Cardiac fibroblast (primary cell): ENCODE measurements at regions not wholly inside any gene's neighbourhood (a gene's known extent, or its start where the extent isn't known, plus 50 kb on each side); places are given as distances from the start of the nearest gene placed in this dataset.

Experiments
- DNase-seq, 2 donors: peaks; one replicate each; pipeline versions ENCODE4 v3.0.0 to v3.0.0-alpha.2; 2010; ENCODE audit warnings: low read depth in 2 of 2
- H3K4me3 ChIP-seq, 2 donors: replicated peaks in 1 of 2; 1 replicate in 1 of 2; 2 replicates in 1 of 2; pipeline ENCODE4 v1.5.1; 2011; ENCODE audit warnings: low read depth in 2 of 2, low read length in 2 of 2, mild to moderate bottlenecking in 2 of 2, moderate library complexity in 1 of 2
- TF ChIP-seq, protein P1 (sequence below): IDR thresholded peaks from one replicate; pipeline ENCODE4 v1.5.1; 2011; ENCODE audit warnings: low read depth, mild to moderate bottlenecking, low read length, inconsistent platforms

- H3K4me3 ChIP-seq: no peak overlapping the region
- DNase-seq: no peak
- TF ChIP-seq, protein P1, sequence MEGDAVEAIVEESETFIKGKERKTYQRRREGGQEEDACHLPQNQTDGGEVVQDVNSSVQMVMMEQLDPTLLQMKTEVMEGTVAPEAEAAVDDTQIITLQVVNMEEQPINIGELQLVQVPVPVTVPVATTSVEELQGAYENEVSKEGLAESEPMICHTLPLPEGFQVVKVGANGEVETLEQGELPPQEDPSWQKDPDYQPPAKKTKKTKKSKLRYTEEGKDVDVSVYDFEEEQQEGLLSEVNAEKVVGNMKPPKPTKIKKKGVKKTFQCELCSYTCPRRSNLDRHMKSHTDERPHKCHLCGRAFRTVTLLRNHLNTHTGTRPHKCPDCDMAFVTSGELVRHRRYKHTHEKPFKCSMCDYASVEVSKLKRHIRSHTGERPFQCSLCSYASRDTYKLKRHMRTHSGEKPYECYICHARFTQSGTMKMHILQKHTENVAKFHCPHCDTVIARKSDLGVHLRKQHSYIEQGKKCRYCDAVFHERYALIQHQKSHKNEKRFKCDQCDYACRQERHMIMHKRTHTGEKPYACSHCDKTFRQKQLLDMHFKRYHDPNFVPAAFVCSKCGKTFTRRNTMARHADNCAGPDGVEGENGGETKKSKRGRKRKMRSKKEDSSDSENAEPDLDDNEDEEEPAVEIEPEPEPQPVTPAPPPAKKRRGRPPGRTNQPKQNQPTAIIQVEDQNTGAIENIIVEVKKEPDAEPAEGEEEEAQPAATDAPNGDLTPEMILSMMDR: no peak
Measured at GRCh38 chr22:26892166-26893041, 235.0 kb downstream of the MIAT start.

DNA sequence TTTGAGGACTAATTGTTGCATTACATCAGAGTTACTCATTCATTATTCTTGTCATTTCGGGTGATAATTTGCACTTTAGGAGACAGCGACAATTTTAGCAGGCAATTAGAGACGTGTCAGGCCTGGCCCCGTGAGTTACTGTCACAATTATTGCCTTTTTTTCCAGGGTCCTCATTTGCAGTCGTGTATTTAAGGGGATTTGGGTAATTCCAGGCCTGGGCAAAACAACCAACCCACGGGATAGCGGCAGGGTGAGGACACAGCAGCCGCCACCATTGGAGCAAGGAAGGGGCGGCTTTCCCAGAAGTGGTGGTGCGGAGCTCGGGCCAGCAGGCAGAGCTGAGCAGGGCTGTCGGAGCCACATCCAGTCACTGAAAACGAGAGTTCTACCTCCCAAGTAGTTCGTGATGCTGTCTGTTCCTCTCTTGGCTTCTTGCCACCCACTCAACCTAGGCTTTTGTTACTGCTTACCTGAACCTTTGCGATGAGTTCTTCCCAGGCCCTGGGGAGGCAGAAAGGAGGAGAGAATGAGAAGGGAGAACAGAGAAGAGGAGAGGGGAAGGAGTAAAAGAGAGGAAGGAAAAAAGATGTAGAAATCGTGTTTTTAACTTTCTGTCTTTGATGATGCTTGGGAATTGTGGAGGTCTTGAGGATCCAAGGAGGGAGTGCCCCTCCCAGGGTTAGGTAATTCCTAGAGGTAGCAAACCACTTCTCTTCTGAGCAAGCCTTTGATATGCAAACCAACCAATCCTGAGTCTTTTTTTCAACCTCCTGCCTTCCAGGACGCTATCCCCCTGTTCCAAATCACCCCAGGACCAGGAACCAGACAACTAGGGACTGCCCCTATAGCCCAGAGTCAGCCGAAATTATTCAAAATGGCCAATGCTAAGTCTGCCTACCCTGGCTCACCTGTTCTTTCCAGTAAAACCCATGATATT lies 236.1 kb downstream of the MIAT start:
- no peak for DNase-seq
- no peak overlapping the region for H3K4me3 ChIP-seq
- TF ChIP-seq, protein P1: no peak

- TF ChIP-seq, protein P1: no peak
- peak in 1 of 2 donors; percentile 9 for DNase-seq
- H3K4me3 ChIP-seq: no peak overlapping the region
Measured at GRCh38 chr22:26894362-26894761, 237.0 kb downstream of the MIAT start.

- TF ChIP-seq, protein P1: no peak
- peak; percentile 79 to 87 for DNase-seq
- H3K4me3 ChIP-seq: no peak overlapping the region
Measured at GRCh38 chr22:26894766-26895485, 237.5 kb downstream of the MIAT start.

GRCh38 chr22:26897384-26897783 lies 240.0 kb downstream of the MIAT start:
- no peak for DNase-seq
- H3K4me3 ChIP-seq: no peak overlapping the region
- TF ChIP-seq, protein P1: no peak

DNA sequence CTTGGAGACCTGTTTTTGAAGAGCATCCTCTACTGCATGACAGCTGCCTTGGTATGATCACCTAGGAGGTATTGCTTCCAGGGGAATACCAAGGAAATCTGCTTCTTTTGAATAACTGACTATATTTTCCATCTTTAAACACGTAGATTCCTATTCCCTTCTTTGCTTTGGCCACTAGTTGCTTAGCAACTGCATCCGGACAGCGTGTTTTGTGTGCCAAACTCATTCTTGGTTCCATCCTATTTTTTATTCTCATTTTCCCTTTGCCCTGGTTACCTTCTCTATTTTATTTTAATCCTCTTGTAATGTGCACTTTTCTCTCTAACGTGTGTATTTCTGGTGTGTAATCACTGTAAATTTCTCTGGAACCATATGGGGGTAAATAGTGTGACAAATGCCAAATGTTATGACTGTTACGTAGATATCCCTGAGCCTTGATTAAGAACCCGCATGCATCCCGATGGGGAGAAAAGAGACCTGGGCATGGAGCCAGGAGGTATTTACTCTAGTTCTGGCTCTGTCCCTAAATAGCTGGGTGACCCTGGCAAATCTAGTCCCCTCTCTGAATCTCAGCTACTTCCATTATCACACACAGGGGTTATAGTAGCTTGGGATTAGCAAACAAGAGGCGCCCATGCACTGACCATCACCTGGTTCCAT lies 241.7 kb downstream of the MIAT start:
- TF ChIP-seq, protein P1: no peak
- no peak for DNase-seq

More for the DNA sequence above, 241.7 kb downstream of the MIAT start:
- no peak overlapping the region for H3K4me3 ChIP-seq
